GM23338 (cell line): ENCODE measurements at regions not wholly inside any gene's neighbourhood (a gene's known extent, or its start where the extent isn't known, plus 50 kb on each side); places are given as distances from the start of the nearest gene placed in this dataset.

ENCODE experiments used
- ATAC-seq: fragments of 200-7000 bp; cut with Tn5 transposase; 3 replicates; pipeline ENCODE4 v1.9.1; 2020
- DNase-seq: peaks from one replicate; pipeline ENCODE4 v3.0.0-alpha.2; 2015; ENCODE audit warnings: low spot score
- H2AFZ ChIP-seq: fragments of 200-600 bp; sonication (generic); 2 replicates; pipeline ENCODE4 v1.8.0; 2016; ENCODE audit warnings: antibody characterized with exemption, mild to moderate bottlenecking, moderate library complexity
- H3F3A ChIP-seq: fragments of 200-600 bp; sonication (generic); replicated peaks from 2 replicates; pipeline ENCODE4 v1.8.0; 2017; ENCODE audit warnings: antibody characterized with exemption, mixed run types, low read depth
- H3K27ac ChIP-seq: fragments of 200-600 bp; sonication (generic); 2 replicates; pipeline ENCODE4 v1.6.1; 2016; ENCODE audit warnings: low read depth
- H3K27me3 ChIP-seq: fragments of 200-600 bp; sonication (generic); 2 replicates; pipeline ENCODE4 v1.8.0; 2016; ENCODE audit warnings: mild to moderate bottlenecking, mixed run types, moderate library complexity; ENCODE audit not compliant: insufficient read depth
- H3K36me3 ChIP-seq: fragments of 200-600 bp; sonication (generic); 2 replicates; pipeline ENCODE4 v1.8.0; 2016; ENCODE audit warnings: mild to moderate bottlenecking; ENCODE audit not compliant: insufficient read depth
- H3K4me1 ChIP-seq: fragments of 200-600 bp; sonication (generic); 2 replicates; pipeline ENCODE4 v1.8.0; 2016; ENCODE audit warnings: mild to moderate bottlenecking, moderate library complexity; ENCODE audit not compliant: insufficient read depth
- H3K4me2 ChIP-seq: fragments of 200-600 bp; sonication (generic); 2 replicates; pipeline ENCODE4 v1.7.1; 2017; ENCODE audit warnings: mixed run types
- H3K4me3 ChIP-seq: fragments of 200-600 bp; sonication (generic); 2 replicates; pipeline ENCODE4 v1.6.1; 2016; ENCODE audit warnings: mixed run types
- H3K79me2 ChIP-seq: fragments of 200-600 bp; sonication (generic); replicated peaks from 2 replicates; pipeline ENCODE4 v1.8.0; 2017; ENCODE audit warnings: mild to moderate bottlenecking; ENCODE audit not compliant: insufficient read depth
- H3K9me2 ChIP-seq: fragments of 200-600 bp; sonication (generic); 2 replicates; pipeline ENCODE4 v1.8.0; 2017; ENCODE audit not compliant: insufficient read depth
- H4K20me1 ChIP-seq: fragments of 200-600 bp; sonication (generic); replicated peaks from 2 replicates; pipeline ENCODE4 v1.8.0; 2017; ENCODE audit warnings: mild to moderate bottlenecking; ENCODE audit not compliant: insufficient read depth
- H3K27ac Mint-ChIP-seq: 2 replicates; pipeline ENCODE4 v1.8.0; 2020; ENCODE audit warnings: inconsistent platforms, mild to moderate bottlenecking, moderate library complexity, mixed read lengths
- H3K27me3 Mint-ChIP-seq: 3 replicates; pipeline ENCODE4 v1.8.0; 2022; ENCODE audit warnings: low read depth, mild to moderate bottlenecking, moderate library complexity, mixed read lengths, inconsistent platforms; ENCODE audit not compliant: insufficient read depth, poor library complexity
- H3K36me3 Mint-ChIP-seq: 3 replicates; pipeline ENCODE4 v1.8.0; 2021; ENCODE audit warnings: low read depth, mild to moderate bottlenecking, inconsistent platforms, moderate library complexity, mixed read lengths
- H3K4me1 Mint-ChIP-seq: 3 replicates; pipeline ENCODE4 v1.8.0; 2020; ENCODE audit warnings: mild to moderate bottlenecking, inconsistent platforms, mixed read lengths
- H3K4me3 Mint-ChIP-seq: 3 replicates; pipeline ENCODE4 v1.8.0; 2021; ENCODE audit warnings: moderate library complexity, mild to moderate bottlenecking, inconsistent platforms, mixed read lengths
- H3K9me3 Mint-ChIP-seq: 3 replicates; pipeline ENCODE4 v1.8.0; 2020; ENCODE audit warnings: moderate library complexity, mild to moderate bottlenecking, inconsistent platforms, mixed read lengths
- CREB1 ChIP-seq: fragments of 250-450 bp; sonication (Bioruptor Pico); IDR thresholded peaks from 2 replicates; pipeline ENCODE4 v1.5.0; 2020; ENCODE audit warnings: low read depth, mild to moderate bottlenecking, moderate library complexity
- EZH2 ChIP-seq: fragments of 200-600 bp; sonication (generic); IDR thresholded peaks from one replicate; pipeline ENCODE4 v1.8.0; 2017; ENCODE audit warnings: antibody characterized with exemption, mild to moderate bottlenecking, low read depth; ENCODE audit not compliant: unreplicated experiment
- POLR2AphosphoS5 ChIP-seq: IDR thresholded peaks from 2 replicates; pipeline ENCODE4 v1.6.1; 2016; ENCODE audit warnings: antibody characterized with exemption, low read depth
- STAT1 ChIP-seq: IDR thresholded peaks from one replicate; pipeline ENCODE4 v1.6.1; 2016; ENCODE audit warnings: antibody characterized with exemption; ENCODE audit not compliant: unreplicated experiment
- ZNF331 ChIP-seq: fragments of 250-450 bp; sonication (Bioruptor Pico); IDR thresholded peaks from 2 replicates; pipeline ENCODE4 v1.5.0; 2020; ENCODE audit warnings: low read depth, mild to moderate bottlenecking, moderate library complexity
- TF ChIP-seq, protein P1 (sequence below): IDR thresholded peaks from one replicate; pipeline ENCODE4 v1.6.1; 2018; ENCODE audit warnings: antibody characterized with exemption; ENCODE audit not compliant: unreplicated experiment
- TF ChIP-seq, protein P2 (sequence below): fragments of 250-450 bp; sonication (Bioruptor Pico); IDR thresholded peaks from 2 replicates; pipeline ENCODE4 v1.5.0; 2020; ENCODE audit warnings: mild to moderate bottlenecking, moderate library complexity
- TF ChIP-seq, protein P3 (sequence below), 2 experiments: fragments of 200-600 bp in 1 of 2; sonication (generic) in 1 of 2; conservative IDR thresholded peaks; 2 replicates each; pipeline versions ENCODE4 v1.5.1 to v1.6.1; 2016 to 2017; ENCODE audit warnings: antibody characterized with exemption in 2 of 2, low read depth in 2 of 2, mild to moderate bottlenecking in 2 of 2, moderate library complexity in 1 of 2

DNA sequence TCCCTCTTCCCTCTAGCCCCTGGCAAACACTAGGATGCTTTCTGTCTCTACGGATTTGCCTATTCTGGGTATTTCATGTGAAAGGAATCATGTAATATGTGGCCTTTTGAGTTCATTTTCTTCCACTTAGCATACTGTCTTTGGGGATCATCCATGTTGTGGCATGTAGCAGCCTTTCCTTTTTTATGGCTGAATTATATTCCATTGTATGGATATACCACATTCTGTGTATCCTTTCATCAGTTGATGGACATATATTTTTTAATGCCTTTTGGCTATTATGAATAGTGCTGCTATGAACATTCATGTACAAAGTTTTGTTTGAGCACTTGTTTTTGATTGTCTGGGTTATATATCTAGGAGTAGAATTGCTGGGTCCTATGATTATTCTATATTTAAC, 258.4 kb upstream of the CSF3R start (continued):
- TF ChIP-seq, protein P1, sequence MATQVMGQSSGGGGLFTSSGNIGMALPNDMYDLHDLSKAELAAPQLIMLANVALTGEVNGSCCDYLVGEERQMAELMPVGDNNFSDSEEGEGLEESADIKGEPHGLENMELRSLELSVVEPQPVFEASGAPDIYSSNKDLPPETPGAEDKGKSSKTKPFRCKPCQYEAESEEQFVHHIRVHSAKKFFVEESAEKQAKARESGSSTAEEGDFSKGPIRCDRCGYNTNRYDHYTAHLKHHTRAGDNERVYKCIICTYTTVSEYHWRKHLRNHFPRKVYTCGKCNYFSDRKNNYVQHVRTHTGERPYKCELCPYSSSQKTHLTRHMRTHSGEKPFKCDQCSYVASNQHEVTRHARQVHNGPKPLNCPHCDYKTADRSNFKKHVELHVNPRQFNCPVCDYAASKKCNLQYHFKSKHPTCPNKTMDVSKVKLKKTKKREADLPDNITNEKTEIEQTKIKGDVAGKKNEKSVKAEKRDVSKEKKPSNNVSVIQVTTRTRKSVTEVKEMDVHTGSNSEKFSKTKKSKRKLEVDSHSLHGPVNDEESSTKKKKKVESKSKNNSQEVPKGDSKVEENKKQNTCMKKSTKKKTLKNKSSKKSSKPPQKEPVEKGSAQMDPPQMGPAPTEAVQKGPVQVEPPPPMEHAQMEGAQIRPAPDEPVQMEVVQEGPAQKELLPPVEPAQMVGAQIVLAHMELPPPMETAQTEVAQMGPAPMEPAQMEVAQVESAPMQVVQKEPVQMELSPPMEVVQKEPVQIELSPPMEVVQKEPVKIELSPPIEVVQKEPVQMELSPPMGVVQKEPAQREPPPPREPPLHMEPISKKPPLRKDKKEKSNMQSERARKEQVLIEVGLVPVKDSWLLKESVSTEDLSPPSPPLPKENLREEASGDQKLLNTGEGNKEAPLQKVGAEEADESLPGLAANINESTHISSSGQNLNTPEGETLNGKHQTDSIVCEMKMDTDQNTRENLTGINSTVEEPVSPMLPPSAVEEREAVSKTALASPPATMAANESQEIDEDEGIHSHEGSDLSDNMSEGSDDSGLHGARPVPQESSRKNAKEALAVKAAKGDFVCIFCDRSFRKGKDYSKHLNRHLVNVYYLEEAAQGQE, result no peak
- TF ChIP-seq STAT1, result no peak

DNA sequence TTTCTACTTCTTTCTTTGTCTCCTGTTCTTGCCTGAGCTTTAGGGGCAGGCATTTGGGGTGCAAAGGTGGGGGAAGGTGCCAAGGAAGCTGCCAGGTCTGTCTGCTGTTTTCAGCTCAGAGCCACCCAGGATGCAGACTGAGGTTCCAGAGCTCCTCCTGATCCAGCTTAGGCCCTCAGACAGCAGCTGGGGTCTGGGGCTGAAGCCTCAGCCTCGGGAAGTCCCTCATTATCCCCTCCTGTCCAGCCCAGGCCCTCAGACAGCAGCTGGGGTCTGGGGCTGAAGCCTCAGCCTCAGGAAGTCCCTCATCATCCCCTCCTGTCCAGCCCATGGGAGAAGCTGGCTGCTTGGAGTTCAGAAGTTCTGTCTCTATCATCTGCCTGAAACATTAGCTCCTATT, 257.7 kb upstream of the CSF3R start:
- H3K9me2 ChIP-seq, result peaks cover 2% of the 10 kb centered on the region; the same call in 1 of the 2 replicates
- Mint-ChIP-seq H3K27ac (no peak overlapping the region), H3K27me3 (peaks cover 8% of the 10 kb centered on the region), H3K9me3 (peaks cover 3% of the 10 kb centered on the region; the same call in 1 of the 3 replicates), H3K4me1 (peaks cover 22% of the 10 kb centered on the region), H3K4me3 (no peak overlapping the region), H3K36me3 (no peaks in the 10 kb centered on the region)
- H3F3A ChIP-seq, result no peaks in the 10 kb centered on the region
- H3K27me3 ChIP-seq, result no peaks in the 10 kb centered on the region
- H3K36me3 ChIP-seq, result no peaks in the 10 kb centered on the region
- H3K4me1 ChIP-seq, result peaks cover 4% of the 10 kb centered on the region; the same call in 1 of the 2 replicates
- no peak for ATAC-seq
- no peak overlapping the region for H3K27ac ChIP-seq
- H4K20me1 ChIP-seq, result no peaks in the 10 kb centered on the region
- DNase-seq, result no peak
- H2AFZ ChIP-seq, result no peak overlapping the region
- no peaks in the 10 kb centered on the region for H3K79me2 ChIP-seq
- no peak overlapping the region for H3K4me3 ChIP-seq
- no peak overlapping the region for H3K4me2 ChIP-seq
- TF ChIP-seq STAT1 (no peak), EZH2 (no peak), CREB1 (CRISPR knock-in tag) (no peak), ZNF331 (no peak), POLR2AphosphoS5 (no peak)
- TF ChIP-seq, protein P2, sequence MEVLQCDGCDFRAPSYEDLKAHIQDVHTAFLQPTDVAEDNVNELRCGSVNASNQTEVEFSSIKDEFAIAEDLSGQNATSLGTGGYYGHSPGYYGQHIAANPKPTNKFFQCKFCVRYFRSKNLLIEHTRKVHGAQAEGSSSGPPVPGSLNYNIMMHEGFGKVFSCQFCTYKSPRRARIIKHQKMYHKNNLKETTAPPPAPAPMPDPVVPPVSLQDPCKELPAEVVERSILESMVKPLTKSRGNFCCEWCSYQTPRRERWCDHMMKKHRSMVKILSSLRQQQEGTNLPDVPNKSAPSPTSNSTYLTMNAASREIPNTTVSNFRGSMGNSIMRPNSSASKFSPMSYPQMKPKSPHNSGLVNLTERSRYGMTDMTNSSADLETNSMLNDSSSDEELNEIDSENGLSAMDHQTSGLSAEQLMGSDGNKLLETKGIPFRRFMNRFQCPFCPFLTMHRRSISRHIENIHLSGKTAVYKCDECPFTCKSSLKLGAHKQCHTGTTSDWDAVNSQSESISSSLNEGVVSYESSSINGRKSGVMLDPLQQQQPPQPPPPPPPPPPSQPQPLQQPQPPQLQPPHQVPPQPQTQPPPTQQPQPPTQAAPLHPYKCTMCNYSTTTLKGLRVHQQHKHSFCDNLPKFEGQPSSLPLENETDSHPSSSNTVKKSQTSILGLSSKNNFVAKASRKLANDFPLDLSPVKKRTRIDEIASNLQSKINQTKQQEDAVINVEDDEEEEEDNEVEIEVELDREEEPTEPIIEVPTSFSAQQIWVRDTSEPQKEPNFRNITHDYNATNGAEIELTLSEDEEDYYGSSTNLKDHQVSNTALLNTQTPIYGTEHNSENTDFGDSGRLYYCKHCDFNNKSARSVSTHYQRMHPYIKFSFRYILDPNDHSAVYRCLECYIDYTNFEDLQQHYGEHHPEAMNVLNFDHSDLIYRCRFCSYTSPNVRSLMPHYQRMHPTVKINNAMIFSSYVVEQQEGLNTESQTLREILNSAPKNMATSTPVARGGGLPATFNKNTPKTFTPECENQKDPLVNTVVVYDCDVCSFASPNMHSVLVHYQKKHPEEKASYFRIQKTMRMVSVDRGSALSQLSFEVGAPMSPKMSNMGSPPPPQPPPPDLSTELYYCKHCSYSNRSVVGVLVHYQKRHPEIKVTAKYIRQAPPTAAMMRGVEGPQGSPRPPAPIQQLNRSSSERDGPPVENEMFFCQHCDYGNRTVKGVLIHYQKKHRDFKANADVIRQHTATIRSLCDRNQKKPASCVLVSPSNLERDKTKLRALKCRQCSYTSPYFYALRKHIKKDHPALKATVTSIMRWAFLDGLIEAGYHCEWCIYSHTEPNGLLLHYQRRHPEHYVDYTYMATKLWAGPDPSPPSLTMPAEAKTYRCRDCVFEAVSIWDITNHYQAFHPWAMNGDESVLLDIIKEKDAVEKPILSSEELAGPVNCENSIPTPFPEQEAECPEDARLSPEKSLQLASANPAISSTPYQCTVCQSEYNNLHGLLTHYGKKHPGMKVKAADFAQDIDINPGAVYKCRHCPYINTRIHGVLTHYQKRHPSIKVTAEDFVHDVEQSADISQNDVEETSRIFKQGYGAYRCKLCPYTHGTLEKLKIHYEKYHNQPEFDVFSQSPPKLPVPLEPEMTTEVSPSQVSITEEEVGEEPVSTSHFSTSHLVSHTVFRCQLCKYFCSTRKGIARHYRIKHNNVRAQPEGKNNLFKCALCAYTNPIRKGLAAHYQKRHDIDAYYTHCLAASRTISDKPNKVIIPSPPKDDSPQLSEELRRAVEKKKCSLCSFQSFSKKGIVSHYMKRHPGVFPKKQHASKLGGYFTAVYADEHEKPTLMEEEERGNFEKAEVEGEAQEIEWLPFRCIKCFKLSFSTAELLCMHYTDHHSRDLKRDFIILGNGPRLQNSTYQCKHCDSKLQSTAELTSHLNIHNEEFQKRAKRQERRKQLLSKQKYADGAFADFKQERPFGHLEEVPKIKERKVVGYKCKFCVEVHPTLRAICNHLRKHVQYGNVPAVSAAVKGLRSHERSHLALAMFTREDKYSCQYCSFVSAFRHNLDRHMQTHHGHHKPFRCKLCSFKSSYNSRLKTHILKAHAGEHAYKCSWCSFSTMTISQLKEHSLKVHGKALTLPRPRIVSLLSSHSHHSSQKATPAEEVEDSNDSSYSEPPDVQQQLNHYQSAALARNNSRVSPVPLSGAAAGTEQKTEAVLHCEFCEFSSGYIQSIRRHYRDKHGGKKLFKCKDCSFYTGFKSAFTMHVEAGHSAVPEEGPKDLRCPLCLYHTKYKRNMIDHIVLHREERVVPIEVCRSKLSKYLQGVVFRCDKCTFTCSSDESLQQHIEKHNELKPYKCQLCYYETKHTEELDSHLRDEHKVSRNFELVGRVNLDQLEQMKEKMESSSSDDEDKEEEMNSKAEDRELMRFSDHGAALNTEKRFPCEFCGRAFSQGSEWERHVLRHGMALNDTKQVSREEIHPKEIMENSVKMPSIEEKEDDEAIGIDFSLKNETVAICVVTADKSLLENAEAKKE (CRISPR knock-in tag), result no peak
- TF ChIP-seq, protein P1, result no peak
- TF ChIP-seq, protein P3, sequence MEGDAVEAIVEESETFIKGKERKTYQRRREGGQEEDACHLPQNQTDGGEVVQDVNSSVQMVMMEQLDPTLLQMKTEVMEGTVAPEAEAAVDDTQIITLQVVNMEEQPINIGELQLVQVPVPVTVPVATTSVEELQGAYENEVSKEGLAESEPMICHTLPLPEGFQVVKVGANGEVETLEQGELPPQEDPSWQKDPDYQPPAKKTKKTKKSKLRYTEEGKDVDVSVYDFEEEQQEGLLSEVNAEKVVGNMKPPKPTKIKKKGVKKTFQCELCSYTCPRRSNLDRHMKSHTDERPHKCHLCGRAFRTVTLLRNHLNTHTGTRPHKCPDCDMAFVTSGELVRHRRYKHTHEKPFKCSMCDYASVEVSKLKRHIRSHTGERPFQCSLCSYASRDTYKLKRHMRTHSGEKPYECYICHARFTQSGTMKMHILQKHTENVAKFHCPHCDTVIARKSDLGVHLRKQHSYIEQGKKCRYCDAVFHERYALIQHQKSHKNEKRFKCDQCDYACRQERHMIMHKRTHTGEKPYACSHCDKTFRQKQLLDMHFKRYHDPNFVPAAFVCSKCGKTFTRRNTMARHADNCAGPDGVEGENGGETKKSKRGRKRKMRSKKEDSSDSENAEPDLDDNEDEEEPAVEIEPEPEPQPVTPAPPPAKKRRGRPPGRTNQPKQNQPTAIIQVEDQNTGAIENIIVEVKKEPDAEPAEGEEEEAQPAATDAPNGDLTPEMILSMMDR (conservative IDR thresholded peaks at IDR 0.05; ENCODE audit: low read depth in 2 of 2), result no peak
